ENCODE measurements at regions not wholly inside any gene's neighbourhood (a gene's known extent, or its start where the extent isn't known, plus 50 kb on each side); places are given as distances from the start of the nearest gene placed in this dataset.

- intact Hi-C loops (cut with DNase I; ENCODE audit: low total_unique reads) = no loop called here
- WGBS, 2 donors = 80 to 94% methylated on average over 1 of the region's 1 CpG
- TF ChIP-seq CTCF (IDR thresholded peaks at IDR 0.05) (no peak), POLR2A (IDR thresholded peaks at IDR 0.05) (no peak)
- DNase-seq (ENCODE audit: low spot score in 2 of 2) = no peak
- H3K4me3 ChIP-seq (ENCODE audit: low read depth, poor library complexity, severe bottlenecking) = no peak overlapping the region
Observed at GRCh38 chr15:93683651-93684050, 547.7 kb upstream of the MCTP2 start.

- no peak overlapping the region for H3K4me3 ChIP-seq (ENCODE audit: low read depth, poor library complexity, severe bottlenecking)
- intact Hi-C loops (cut with DNase I; ENCODE audit: low total_unique reads) = no loop called here
- no peak for DNase-seq (ENCODE audit: low spot score in 2 of 2)
- TF ChIP-seq CTCF (IDR thresholded peaks at IDR 0.05) = no peak
- no peak for TF ChIP-seq POLR2A (IDR thresholded peaks at IDR 0.05)
- 81 to 82% methylated on average over 12 of the region's 12 CpGs for WGBS, 2 donors
Observed at GRCh38 chr15:93671387-93671943, 559.9 kb upstream of the MCTP2 start.

GRCh38 chr15:93670931-93671330 lies 560.4 kb upstream of the MCTP2 start:
- intact Hi-C loops (cut with DNase I; ENCODE audit: low total_unique reads) = no loop called here
- no peak overlapping the region for H3K4me3 ChIP-seq (ENCODE audit: low read depth, poor library complexity, severe bottlenecking)
- no peak for DNase-seq (ENCODE audit: low spot score in 2 of 2)
- TF ChIP-seq CTCF (IDR thresholded peaks at IDR 0.05) = no peak
- no peak for TF ChIP-seq POLR2A (IDR thresholded peaks at IDR 0.05)
- WGBS, 2 donors = 84 to 88% methylated on average over 6 of the region's 6 CpGs

- H3K4me3 ChIP-seq (ENCODE audit: low read depth, poor library complexity, severe bottlenecking) = no peak overlapping the region
- TF ChIP-seq CTCF (IDR thresholded peaks at IDR 0.05) (no peak), POLR2A (IDR thresholded peaks at IDR 0.05) (no peak)
- 42 to 57% methylated on average over 3 of the region's 3 CpGs for WGBS, 2 donors
- no peak for DNase-seq (ENCODE audit: low spot score in 2 of 2)
- intact Hi-C loops (cut with DNase I; ENCODE audit: low total_unique reads) = no loop called here
Observed at GRCh38 chr15:93664213-93664956, 567.0 kb upstream of the MCTP2 start.

GRCh38 chr15:93662162-93662885 lies 569.0 kb upstream of the MCTP2 start:
- DNase-seq (ENCODE audit: low spot score in 2 of 2) = no peak
- 68 to 73% methylated on average over 1 of the region's 1 CpG for WGBS, 2 donors
- H3K4me3 ChIP-seq (ENCODE audit: low read depth, poor library complexity, severe bottlenecking) = no peak overlapping the region
- intact Hi-C loops (cut with DNase I; ENCODE audit: low total_unique reads) = no loop called here
- TF ChIP-seq CTCF (IDR thresholded peaks at IDR 0.05) (no peak), POLR2A (IDR thresholded peaks at IDR 0.05) (no peak)
